Endothelial cell (in vitro differentiated cells): ENCODE measurements at regions not wholly inside any gene's neighbourhood (a gene's known extent, or its start where the extent isn't known, plus 50 kb on each side); places are given as distances from the start of the nearest gene placed in this dataset.

ENCODE experiments used
- DNase-seq: peaks from one replicate; pipeline ENCODE4 v3.0.0; 2021; ENCODE audit warnings: low spot score
- H3K27ac Mint-ChIP-seq: one replicate; pipeline ENCODE4 v1.8.0; 2021; ENCODE audit warnings: mixed read lengths, inconsistent platforms; ENCODE audit not compliant: unreplicated experiment
- H3K27me3 Mint-ChIP-seq: one replicate; pipeline ENCODE4 v1.8.0; 2021; ENCODE audit warnings: mild to moderate bottlenecking, moderate library complexity, mixed read lengths, inconsistent platforms; ENCODE audit not compliant: unreplicated experiment
- H3K36me3 Mint-ChIP-seq: one replicate; pipeline ENCODE4 v1.8.0; 2021; ENCODE audit warnings: mild to moderate bottlenecking, low read depth, mixed read lengths, inconsistent platforms; ENCODE audit not compliant: unreplicated experiment
- H3K4me1 Mint-ChIP-seq: one replicate; pipeline ENCODE4 v1.8.0; 2021; ENCODE audit warnings: mild to moderate bottlenecking, mixed read lengths, inconsistent platforms; ENCODE audit not compliant: unreplicated experiment
- H3K4me3 Mint-ChIP-seq: one replicate; pipeline ENCODE4 v1.8.0; 2021; ENCODE audit warnings: mild to moderate bottlenecking, mixed read lengths, inconsistent platforms; ENCODE audit not compliant: unreplicated experiment
- H3K9me3 Mint-ChIP-seq: one replicate; pipeline ENCODE4 v1.8.0; 2021; ENCODE audit warnings: mixed read lengths, inconsistent platforms; ENCODE audit not compliant: unreplicated experiment
- CTCF ChIP-seq: fragments of 200-600 bp; sonication (generic); IDR thresholded peaks from one replicate; pipeline ENCODE4 v1.5.0; 2021; ENCODE audit warnings: antibody characterized with exemption; ENCODE audit not compliant: unreplicated experiment

GRCh38 chr15:70159713-70160009 is 61.9 kb upstream of the TLE3 start:
- no peak overlapping the region for H3K4me3 Mint-ChIP-seq
- DNase-seq = no peak
- no peak for TF ChIP-seq CTCF
- H3K9me3 Mint-ChIP-seq = no peaks in the 10 kb centered on the region
- peaks cover 5% of the 10 kb centered on the region for H3K4me1 Mint-ChIP-seq
- no peaks in the 10 kb centered on the region for H3K36me3 Mint-ChIP-seq
- H3K27me3 Mint-ChIP-seq = peaks cover 3% of the 10 kb centered on the region
- H3K27ac Mint-ChIP-seq = no peak overlapping the region

GRCh38 chr15:70159001-70159712 is 61.4 kb upstream of the TLE3 start:
- Mint-ChIP-seq H3K27ac (no peak overlapping the region), H3K27me3 (peaks cover 3% of the 10 kb centered on the region), H3K4me3 (no peak overlapping the region), H3K36me3 (no peaks in the 10 kb centered on the region), H3K9me3 (no peaks in the 10 kb centered on the region), H3K4me1 (peaks cover 10% of the 10 kb centered on the region)
- no peak for TF ChIP-seq CTCF
- no peak for DNase-seq

- no peak for DNase-seq
- H3K4me1 Mint-ChIP-seq = peaks cover 16% of the 10 kb centered on the region
Observed at GRCh38 chr15:70158309-70159000, 60.7 kb upstream of the TLE3 start.

GRCh38 chr15:70156671-70157271 is 59.1 kb upstream of the TLE3 start:
- H3K27me3 Mint-ChIP-seq = peaks cover 1% of the 10 kb centered on the region

More at GRCh38 chr15:70158309-70159000, 60.7 kb upstream of the TLE3 start:
- Mint-ChIP-seq H3K4me3 (no peak overlapping the region), H3K36me3 (no peaks in the 10 kb centered on the region), H3K27ac (no peak overlapping the region), H3K9me3 (no peaks in the 10 kb centered on the region), H3K27me3 (peaks cover 3% of the 10 kb centered on the region)
- TF ChIP-seq CTCF = no peak

More at GRCh38 chr15:70156671-70157271, 59.1 kb upstream of the TLE3 start:
- Mint-ChIP-seq H3K4me3 (no peak overlapping the region), H3K4me1 (peaks cover 27% of the 10 kb centered on the region), H3K36me3 (no peaks in the 10 kb centered on the region), H3K9me3 (no peaks in the 10 kb centered on the region), H3K27ac (no peak overlapping the region)
- DNase-seq = no peak
- TF ChIP-seq CTCF = no peak
